Spleen (tissue), 7 donors: ENCODE measurements at regions not wholly inside any gene's neighbourhood (a gene's known extent, or its start where the extent isn't known, plus 50 kb on each side); places are given as distances from the start of the nearest gene placed in this dataset.

ENCODE experiments used
- POLR2A ChIP-seq, 3 donors: fragments of 450-650 bp; IDR thresholded peaks; one replicate each; pipeline ENCODE4 v1.5.1; 2017; ENCODE audit warnings: antibody characterized with exemption in 3 of 3, mild to moderate bottlenecking in 1 of 3
- TF ChIP-seq, protein P1 (sequence below), 11 experiments: fragments of 200-600 bp in 7 of 11; fragments of 450-650 bp in 4 of 11; sonication (generic) in 4 of 11; IDR thresholded peaks in 8 of 11; conservative IDR thresholded peaks in 3 of 11; 1 replicate in 7 of 11; 2 replicates in 4 of 11; pipeline versions ENCODE4 v1.4.0 to v1.8.0; 2016 to 2021; ENCODE audit warnings: antibody characterized with exemption in 11 of 11, inconsistent platforms in 4 of 11, mild to moderate bottlenecking in 1 of 11
- donor health status: DM: no; HTN: no; CAD: no; lungs with moderate emphysema.
- donor health status: DM: no; HTN: no; CAD: no.
- donor health status: DM: no; HTN: no; CAD: no.

DNA sequence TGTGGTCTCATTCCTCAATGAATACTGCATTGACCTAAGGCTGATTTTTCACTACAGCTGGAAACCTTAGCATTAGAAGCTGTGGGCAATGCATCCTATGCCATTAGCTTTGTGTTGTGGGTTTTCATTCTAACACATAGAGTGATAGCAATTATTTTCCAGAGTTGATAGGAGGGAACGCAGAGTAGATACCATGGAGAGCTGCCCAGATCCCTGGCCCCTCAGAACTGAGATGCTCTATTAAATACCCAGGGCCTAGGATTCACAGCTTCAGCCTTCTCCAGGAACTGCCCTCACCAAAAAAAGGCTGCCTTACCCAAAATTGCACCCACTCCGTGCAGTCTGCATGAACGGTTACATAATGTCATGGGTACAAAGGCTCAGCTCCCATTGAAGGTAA is 444.4 kb downstream of the SUCLA2 start:
- TF ChIP-seq, protein P1, sequence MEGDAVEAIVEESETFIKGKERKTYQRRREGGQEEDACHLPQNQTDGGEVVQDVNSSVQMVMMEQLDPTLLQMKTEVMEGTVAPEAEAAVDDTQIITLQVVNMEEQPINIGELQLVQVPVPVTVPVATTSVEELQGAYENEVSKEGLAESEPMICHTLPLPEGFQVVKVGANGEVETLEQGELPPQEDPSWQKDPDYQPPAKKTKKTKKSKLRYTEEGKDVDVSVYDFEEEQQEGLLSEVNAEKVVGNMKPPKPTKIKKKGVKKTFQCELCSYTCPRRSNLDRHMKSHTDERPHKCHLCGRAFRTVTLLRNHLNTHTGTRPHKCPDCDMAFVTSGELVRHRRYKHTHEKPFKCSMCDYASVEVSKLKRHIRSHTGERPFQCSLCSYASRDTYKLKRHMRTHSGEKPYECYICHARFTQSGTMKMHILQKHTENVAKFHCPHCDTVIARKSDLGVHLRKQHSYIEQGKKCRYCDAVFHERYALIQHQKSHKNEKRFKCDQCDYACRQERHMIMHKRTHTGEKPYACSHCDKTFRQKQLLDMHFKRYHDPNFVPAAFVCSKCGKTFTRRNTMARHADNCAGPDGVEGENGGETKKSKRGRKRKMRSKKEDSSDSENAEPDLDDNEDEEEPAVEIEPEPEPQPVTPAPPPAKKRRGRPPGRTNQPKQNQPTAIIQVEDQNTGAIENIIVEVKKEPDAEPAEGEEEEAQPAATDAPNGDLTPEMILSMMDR (IDR thresholded peaks at IDR 0.05 in 8 of 11, conservative IDR thresholded peaks at IDR 0.05 in 3 of 11), result no peak
- no peak for TF ChIP-seq POLR2A (IDR thresholded peaks at IDR 0.05)
